SK-N-SH (cell line): ENCODE measurements at regions not wholly inside any gene's neighbourhood (a gene's known extent, or its start where the extent isn't known, plus 50 kb on each side); places are given as distances from the start of the nearest gene placed in this dataset.

Source experiments
- CTCF ChIA-PET: fragments of 300-600, 350-600 bp; formaldehyde crosslinking; extraction: SDS; loops from one replicate; lab custom pipeline; 2021; lab: Yijun Ruan, JAX
- POLR2A ChIA-PET: fragments of 350-600 bp; sonication (Branson Sonifier 250); formaldehyde crosslinking; extraction: SDS; loops from one replicate; lab custom pipeline; 2020; ENCODE audit warnings: antibody characterized with exemption, inconsistent platforms; lab: Yijun Ruan, JAX
- DNase-seq: peaks from one replicate; pipeline ENCODE4 v3.0.0; 2012
- H2AFZ ChIP-seq: fragments of 200-600 bp; sonication (generic); 2 replicates; pipeline ENCODE4 v1.8.1; 2016; ENCODE audit warnings: antibody characterized with exemption, mild to moderate bottlenecking, low read depth
- H3F3A ChIP-seq: fragments of 200-600 bp; sonication (generic); replicated peaks from 2 replicates; pipeline ENCODE3; 2016; ENCODE audit warnings: antibody characterized with exemption, mild to moderate bottlenecking; ENCODE audit not compliant: insufficient read depth
- H3K27ac ChIP-seq, 2 experiments: fragments of 200-500 bp in 1 of 2; fragments of 200-600 bp in 1 of 2; sonication (Bioruptor generic) in 1 of 2; sonication (generic), shearing (Covaris generic) in 1 of 2; 2 replicates each; pipeline versions ENCODE4 v1.5.1 to v1.6.1; 2014 to 2016; ENCODE audit warnings: low read depth in 2 of 2, inconsistent platforms in 1 of 2, low read length in 1 of 2, mild to moderate bottlenecking in 1 of 2, mixed read lengths in 1 of 2
- H3K27me3 ChIP-seq: fragments of 200-600 bp; sonication (generic), shearing (Covaris generic); 2 replicates; pipeline ENCODE4 v1.6.1; 2016; ENCODE audit warnings: mixed run types; ENCODE audit not compliant: insufficient read depth
- H3K36me3 ChIP-seq, 2 experiments: fragments of 200-500 bp in 1 of 2; fragments of 200-600 bp in 1 of 2; sonication (Bioruptor generic) in 1 of 2; sonication (generic) in 1 of 2; replicated peaks in 1 of 2; 2 replicates each; pipeline versions ENCODE3 to v1.5.1; 2014 to 2016; ENCODE audit warnings: low read length in 1 of 2, mild to moderate bottlenecking in 1 of 2; ENCODE audit not compliant: insufficient read depth in 2 of 2, control insufficient read depth in 1 of 2
- H3K4me1 ChIP-seq, 2 experiments: fragments of 200-500 bp in 1 of 2; fragments of 200-600 bp in 1 of 2; sonication (Bioruptor generic) in 1 of 2; sonication (generic), shearing (Covaris generic) in 1 of 2; 2 replicates each; pipeline versions ENCODE4 v1.5.1 to v1.6.1; 2014 to 2016; ENCODE audit warnings: low read depth in 1 of 2, low read length in 1 of 2, mixed run types in 1 of 2; ENCODE audit not compliant: insufficient read depth in 2 of 2, control insufficient read depth in 1 of 2
- H3K4me2 ChIP-seq: fragments of 200-600 bp; sonication (generic), shearing (Covaris generic); 2 replicates; pipeline ENCODE4 v1.6.1; 2017; ENCODE audit warnings: mixed run types
- H3K4me3 ChIP-seq, 2 experiments: fragments of 200-500 bp in 1 of 2; fragments of 200-600 bp in 1 of 2; sonication (Bioruptor generic) in 1 of 2; sonication (generic), shearing (Covaris generic) in 1 of 2; 2 replicates each; pipeline versions ENCODE4 v1.5.1 to v1.8.1; 2014 to 2016; ENCODE audit warnings: low read depth in 2 of 2, inconsistent platforms in 1 of 2, low read length in 1 of 2, mild to moderate bottlenecking in 1 of 2, mixed read lengths in 1 of 2, moderate library complexity in 1 of 2
- H3K79me2 ChIP-seq: fragments of 200-600 bp; sonication (generic); 2 replicates; pipeline ENCODE4 v1.8.1; 2017; ENCODE audit warnings: mild to moderate bottlenecking; ENCODE audit not compliant: insufficient read depth
- H3K9ac ChIP-seq: fragments of 200-600 bp; sonication (generic); 2 replicates; pipeline ENCODE4 v1.6.1; 2017; ENCODE audit warnings: mixed run types
- H3K9me2 ChIP-seq: fragments of 200-600 bp; sonication (generic); 2 replicates; pipeline ENCODE4 v1.6.1; 2017; ENCODE audit warnings: mixed run types
- H3K9me3 ChIP-seq: fragments of 200-600 bp; sonication (generic); 2 replicates; pipeline ENCODE4 v1.6.1; 2017; ENCODE audit warnings: mixed run types, mild to moderate bottlenecking, moderate library complexity
- H4K20me1 ChIP-seq: fragments of 200-600 bp; sonication (generic); 2 replicates; pipeline ENCODE4 v1.6.1; 2017; ENCODE audit warnings: mild to moderate bottlenecking, mixed run types; ENCODE audit not compliant: insufficient read depth
- CHD2 ChIP-seq: fragments of 150-350 bp; IDR thresholded peaks from 2 replicates; pipeline ENCODE4 v1.6.1; 2018; ENCODE audit warnings: low read length; ENCODE audit not compliant: partially characterized antibody
- EP300 ChIP-seq, 2 experiments: IDR thresholded peaks; 2 replicates each; pipeline versions ENCODE4 v1.4.0 to v1.6.1; 2012; ENCODE audit warnings: borderline replicate concordance in 1 of 2, low read depth in 1 of 2, low read length in 1 of 2
- EZH2phosphoT487 ChIP-seq: fragments of 200-600 bp; sonication (generic); IDR thresholded peaks from 2 replicates; pipeline ENCODE4 v1.6.1; 2017; ENCODE audit warnings: low read depth, mixed run types, mild to moderate bottlenecking, antibody characterized with exemption, moderate library complexity, borderline replicate concordance
- FOXJ3 ChIP-seq: sonication (generic); formaldehyde crosslinking; IDR thresholded peaks from 2 replicates; pipeline ENCODE4 v1.5.1; 2020; ENCODE audit warnings: mild to moderate bottlenecking, missing genetic modification reagents
- FOXM1 ChIP-seq: IDR thresholded peaks from 2 replicates; pipeline ENCODE4 v1.4.0; 2012; ENCODE audit warnings: low read depth, mild to moderate bottlenecking
- GABPA ChIP-seq: IDR thresholded peaks from 2 replicates; pipeline ENCODE4 v1.4.0; 2012; ENCODE audit warnings: low read depth, mild to moderate bottlenecking
- JUND ChIP-seq: IDR thresholded peaks from 2 replicates; pipeline ENCODE4 v1.4.0; 2012
- MEF2A ChIP-seq: IDR thresholded peaks from 2 replicates; pipeline ENCODE4 v1.4.0; 2012; ENCODE audit warnings: low read depth, borderline replicate concordance
- MXI1 ChIP-seq: IDR thresholded peaks from 2 replicates; pipeline ENCODE4 v1.6.1; 2012; ENCODE audit warnings: mild to moderate bottlenecking, low read depth, low read length, improper control_type of control experiment
- NFIC ChIP-seq: IDR thresholded peaks from 2 replicates; pipeline ENCODE4 v1.4.0; 2012; ENCODE audit warnings: borderline replicate concordance
- NRF1 ChIP-seq: IDR thresholded peaks from 2 replicates; pipeline ENCODE4 v1.6.1; 2012; ENCODE audit warnings: low read depth, mild to moderate bottlenecking, low read length
- POLR2AphosphoS5 ChIP-seq: IDR thresholded peaks from 2 replicates; pipeline ENCODE4 v1.6.1; 2012; ENCODE audit warnings: low read depth, low read length
- RAD21 ChIP-seq: IDR thresholded peaks from 2 replicates; pipeline ENCODE4 v1.6.1; 2012; ENCODE audit warnings: mild to moderate bottlenecking, low read length
- RCOR1 ChIP-seq: fragments of 150-350 bp; IDR thresholded peaks from 2 replicates; pipeline ENCODE4 v1.6.1; 2017; ENCODE audit warnings: antibody characterized with exemption, low read length
- RFX5 ChIP-seq: IDR thresholded peaks from 2 replicates; pipeline ENCODE4 v1.6.1; 2012; ENCODE audit warnings: mild to moderate bottlenecking, improper control_type of control experiment, low read length
- SIN3A ChIP-seq: IDR thresholded peaks from 2 replicates; pipeline ENCODE4 v1.6.1; 2012; ENCODE audit warnings: low read depth, mild to moderate bottlenecking, low read length, moderate library complexity, borderline replicate concordance
- SMC3 ChIP-seq: IDR thresholded peaks from 2 replicates; pipeline ENCODE4 v1.6.1; 2012; ENCODE audit warnings: low read depth, low read length, improper control_type of control experiment
- TAF1 ChIP-seq: IDR thresholded peaks from 2 replicates; pipeline ENCODE4 v1.6.1; 2012; ENCODE audit warnings: low read depth, mild to moderate bottlenecking, low read length, moderate library complexity, borderline replicate concordance
- TCF12 ChIP-seq: IDR thresholded peaks from 2 replicates; pipeline ENCODE4 v1.4.0; 2012
- TEAD4 ChIP-seq: IDR thresholded peaks from 2 replicates; pipeline ENCODE4 v1.4.0; 2012; ENCODE audit warnings: mild to moderate bottlenecking, borderline replicate concordance; ENCODE audit not compliant: insufficient read depth
- YY1 ChIP-seq: IDR thresholded peaks from 2 replicates; pipeline ENCODE4 v1.4.0; 2012; ENCODE audit warnings: low read depth, mild to moderate bottlenecking
- WGBS: methylation state at CpG from one replicate; pipeline ENCODE4 v1.1.6; 2017; ENCODE audit warnings: low lambda C conversion rate; 5-methylcytosine and 5-hydroxymethylcytosine counted together
- TF ChIP-seq, protein P1 (sequence below): fragments of 200-600 bp; sonication (generic); IDR thresholded peaks from 2 replicates; pipeline ENCODE4 v1.6.1; 2017; ENCODE audit warnings: antibody characterized with exemption, mild to moderate bottlenecking, moderate library complexity
- TF ChIP-seq, protein P2 (sequence below): fragments of 150-350 bp; IDR thresholded peaks from 2 replicates; pipeline ENCODE4 v1.6.1; 2017; ENCODE audit warnings: antibody characterized with exemption, low read length, low read depth, borderline replicate concordance

DNA sequence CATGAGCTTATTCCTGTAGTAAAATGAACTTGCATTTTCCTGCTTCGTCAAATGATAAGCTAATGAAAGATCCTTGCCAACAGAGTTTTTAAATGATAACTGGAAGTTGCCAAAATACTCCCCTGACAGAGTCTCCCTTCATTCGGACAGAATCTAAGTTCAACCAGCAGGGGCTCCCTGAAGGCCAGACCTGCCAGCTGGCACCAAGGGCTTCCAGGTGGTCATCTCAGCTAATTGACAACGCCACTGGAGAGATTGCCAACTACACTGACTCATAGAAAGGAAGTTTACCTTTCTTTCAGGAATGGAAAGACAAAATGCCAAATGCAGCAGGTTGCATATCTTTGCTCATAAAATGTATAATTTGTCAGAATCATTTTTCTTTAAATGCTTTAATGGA lies 462.8 kb downstream of the GXYLT1 start:
- Histone ChIP-seq H3K9me2 (no peaks in the 10 kb centered on the region), H2AFZ (no peak overlapping the region), H4K20me1 (no peaks in the 10 kb centered on the region), H3K79me2 (no peaks in the 10 kb centered on the region), H3K27ac (no peak overlapping the region), H3K9ac (no peak overlapping the region), H3K4me2 (no peak overlapping the region), H3K36me3 (no peaks in the 10 kb centered on the region), H3K27me3 (no peaks in the 10 kb centered on the region), H3F3A (no peaks in the 10 kb centered on the region), H3K4me3 (no peak overlapping the region), H3K4me1 (no peaks in the 10 kb centered on the region), H3K9me3 (no peaks in the 10 kb centered on the region)
- ChIA-PET CTCF (no interaction called here), POLR2A (no interaction called here)
- TF ChIP-seq MEF2A = no peak
- no peak for TF ChIP-seq RFX5
- TF ChIP-seq EP300 (IDR thresholded peaks at IDR 0.05; ENCODE audit: borderline replicate concordance in 1 of 2, low read depth in 1 of 2, low read length in 1 of 2) = no peak
- no peak for TF ChIP-seq TEAD4
- no peak for TF ChIP-seq TAF1
- no peak for TF ChIP-seq SIN3A
- no peak for TF ChIP-seq EZH2phosphoT487
- no peak for TF ChIP-seq POLR2AphosphoS5
- TF ChIP-seq YY1 = no peak
- no peak for TF ChIP-seq RAD21
- TF ChIP-seq JUND = no peak
- WGBS = 41% methylated on average over 3 of the region's 3 CpGs
- no peak for DNase-seq

DNA sequence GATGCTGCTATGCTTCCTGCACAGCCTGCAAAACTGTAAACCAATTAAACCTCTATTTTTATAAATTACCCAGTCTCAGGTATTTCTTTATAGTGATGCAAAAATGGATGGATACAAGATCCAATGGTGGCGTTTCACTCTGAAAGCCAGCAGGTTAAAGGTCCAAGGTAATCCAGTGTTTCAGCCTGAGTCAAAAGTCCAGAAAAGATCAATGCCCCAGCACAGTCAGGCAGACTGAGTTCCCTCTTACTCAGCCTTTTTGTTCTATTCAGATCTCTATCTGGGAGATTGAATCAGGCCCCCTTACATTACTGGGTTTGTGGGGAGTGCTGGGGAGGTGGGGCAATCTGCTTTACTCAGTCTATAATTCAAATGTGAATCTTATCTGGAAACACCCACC lies 464.5 kb downstream of the GXYLT1 start:
- DNase-seq = peak; percentile 5
- no peaks in the 10 kb centered on the region for H3K4me1 ChIP-seq
- no peaks in the 10 kb centered on the region for H3F3A ChIP-seq
- CTCF ChIA-PET = no interaction called here
- H3K9me2 ChIP-seq = no peaks in the 10 kb centered on the region
- H3K27me3 ChIP-seq = no peaks in the 10 kb centered on the region
- POLR2A ChIA-PET = no interaction called here
- no peak overlapping the region for H3K9ac ChIP-seq
- no peak overlapping the region for H3K4me3 ChIP-seq
- H3K27ac ChIP-seq = no peak overlapping the region
- H3K36me3 ChIP-seq = no peaks in the 10 kb centered on the region
- 0% methylated on average over 1 of the region's 1 CpG for WGBS
- H2AFZ ChIP-seq = no peak overlapping the region
- H3K9me3 ChIP-seq = no peaks in the 10 kb centered on the region
- no peak for TF ChIP-seq NRF1
- TF ChIP-seq FOXM1 = no peak
- no peak for TF ChIP-seq SIN3A
- no peak for TF ChIP-seq EP300 (IDR thresholded peaks at IDR 0.05; ENCODE audit: borderline replicate concordance in 1 of 2, low read depth in 1 of 2, low read length in 1 of 2)
- no peak for TF ChIP-seq GABPA
- TF ChIP-seq TCF12 = no peak
- H3K79me2 ChIP-seq = no peaks in the 10 kb centered on the region
- no peaks in the 10 kb centered on the region for H4K20me1 ChIP-seq
- no peak overlapping the region for H3K4me2 ChIP-seq

GRCh38 chr12:41663598-41664265 lies 475.6 kb downstream of the PDZRN4 start:
- DNase-seq = peak; percentile 49
- CTCF ChIA-PET = interaction anchor here (1.1 to 3.4 kb wide), 7 partner anchors 14 to 389 kb away, joined by 3 to 13 read pairs (median 3); no protein-coding TSS in a partner anchor
- no peak overlapping the region for H3K9ac ChIP-seq
- H3K4me3 ChIP-seq = no peak overlapping the region
- no peaks in the 10 kb centered on the region for H4K20me1 ChIP-seq
- no peaks in the 10 kb centered on the region for H3F3A ChIP-seq
- no peak overlapping the region for H3K4me2 ChIP-seq
- no peaks in the 10 kb centered on the region for H3K79me2 ChIP-seq
- H3K27me3 ChIP-seq = no peaks in the 10 kb centered on the region
- no peak overlapping the region for H3K27ac ChIP-seq
- 33% methylated on average over 4 of the region's 4 CpGs for WGBS
- no peaks in the 10 kb centered on the region for H3K9me3 ChIP-seq
- no peaks in the 10 kb centered on the region for H3K9me2 ChIP-seq
- no peaks in the 10 kb centered on the region for H3K36me3 ChIP-seq
- POLR2A ChIA-PET = no interaction called here
- H3K4me1 ChIP-seq = no peaks in the 10 kb centered on the region
- H2AFZ ChIP-seq = no peak overlapping the region
- TF ChIP-seq POLR2AphosphoS5 = no peak
- TF ChIP-seq YY1 = no peak
- TF ChIP-seq FOXJ3 = no peak
- peak; percentile 63 for TF ChIP-seq SMC3
- peak; percentile 73 for TF ChIP-seq RAD21
- TF ChIP-seq GABPA = no peak
- TF ChIP-seq CHD2 = no peak
- TF ChIP-seq, protein P1, sequence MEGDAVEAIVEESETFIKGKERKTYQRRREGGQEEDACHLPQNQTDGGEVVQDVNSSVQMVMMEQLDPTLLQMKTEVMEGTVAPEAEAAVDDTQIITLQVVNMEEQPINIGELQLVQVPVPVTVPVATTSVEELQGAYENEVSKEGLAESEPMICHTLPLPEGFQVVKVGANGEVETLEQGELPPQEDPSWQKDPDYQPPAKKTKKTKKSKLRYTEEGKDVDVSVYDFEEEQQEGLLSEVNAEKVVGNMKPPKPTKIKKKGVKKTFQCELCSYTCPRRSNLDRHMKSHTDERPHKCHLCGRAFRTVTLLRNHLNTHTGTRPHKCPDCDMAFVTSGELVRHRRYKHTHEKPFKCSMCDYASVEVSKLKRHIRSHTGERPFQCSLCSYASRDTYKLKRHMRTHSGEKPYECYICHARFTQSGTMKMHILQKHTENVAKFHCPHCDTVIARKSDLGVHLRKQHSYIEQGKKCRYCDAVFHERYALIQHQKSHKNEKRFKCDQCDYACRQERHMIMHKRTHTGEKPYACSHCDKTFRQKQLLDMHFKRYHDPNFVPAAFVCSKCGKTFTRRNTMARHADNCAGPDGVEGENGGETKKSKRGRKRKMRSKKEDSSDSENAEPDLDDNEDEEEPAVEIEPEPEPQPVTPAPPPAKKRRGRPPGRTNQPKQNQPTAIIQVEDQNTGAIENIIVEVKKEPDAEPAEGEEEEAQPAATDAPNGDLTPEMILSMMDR = peak; percentile 65
- TF ChIP-seq, protein P2, sequence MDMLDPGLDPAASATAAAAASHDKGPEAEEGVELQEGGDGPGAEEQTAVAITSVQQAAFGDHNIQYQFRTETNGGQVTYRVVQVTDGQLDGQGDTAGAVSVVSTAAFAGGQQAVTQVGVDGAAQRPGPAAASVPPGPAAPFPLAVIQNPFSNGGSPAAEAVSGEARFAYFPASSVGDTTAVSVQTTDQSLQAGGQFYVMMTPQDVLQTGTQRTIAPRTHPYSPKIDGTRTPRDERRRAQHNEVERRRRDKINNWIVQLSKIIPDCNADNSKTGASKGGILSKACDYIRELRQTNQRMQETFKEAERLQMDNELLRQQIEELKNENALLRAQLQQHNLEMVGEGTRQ = no peak
- no peak for TF ChIP-seq MXI1
- no peak for TF ChIP-seq RFX5
- no peak for TF ChIP-seq RCOR1
- no peak for TF ChIP-seq NFIC
- TF ChIP-seq TCF12 = no peak
